ENCODE measurements at regions not wholly inside any gene's neighbourhood (a gene's known extent, or its start where the extent isn't known, plus 50 kb on each side); places are given as distances from the start of the nearest gene placed in this dataset.

DNA sequence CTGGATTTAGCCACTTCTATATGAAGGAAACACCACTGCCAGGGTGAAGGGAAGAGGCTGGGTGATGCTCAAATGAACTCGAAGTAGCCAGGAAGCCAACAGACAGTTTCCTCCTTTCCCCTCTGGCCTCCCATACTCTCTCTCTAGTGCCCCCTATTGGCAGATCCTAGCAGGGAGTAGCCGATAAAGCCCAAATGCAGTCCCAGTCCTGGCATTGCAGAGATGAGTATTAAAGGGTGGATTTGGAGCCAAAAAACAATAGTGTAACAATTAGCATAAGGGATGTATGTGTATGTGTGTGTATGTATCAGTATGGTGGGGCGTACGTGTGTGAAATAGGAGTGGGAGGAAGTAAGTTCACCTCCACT, 213.8 kb upstream of the LDB2 start:
- peak in 2 of 3 donors; percentile 15 to 26 for DNase-seq

DNA sequence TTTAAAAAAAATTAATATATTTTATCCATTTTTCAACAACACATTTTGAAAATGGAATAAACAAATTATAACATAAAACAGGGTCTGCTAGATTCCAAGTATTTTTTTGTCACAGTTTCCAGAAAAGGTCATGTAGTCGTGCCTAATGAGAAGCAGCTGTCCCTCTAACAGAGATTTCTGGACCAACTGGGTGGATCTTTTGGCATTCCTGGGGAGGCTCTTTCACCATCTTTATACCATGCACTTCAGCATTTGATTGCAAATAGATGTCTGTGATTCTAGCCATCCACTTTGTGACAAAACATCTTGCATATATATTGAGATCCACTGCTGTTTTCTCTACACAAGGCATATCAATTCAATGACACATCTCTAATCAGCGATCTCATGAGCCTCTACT, 210.7 kb upstream of the LDB2 start:
- no peak for DNase-seq

DNA sequence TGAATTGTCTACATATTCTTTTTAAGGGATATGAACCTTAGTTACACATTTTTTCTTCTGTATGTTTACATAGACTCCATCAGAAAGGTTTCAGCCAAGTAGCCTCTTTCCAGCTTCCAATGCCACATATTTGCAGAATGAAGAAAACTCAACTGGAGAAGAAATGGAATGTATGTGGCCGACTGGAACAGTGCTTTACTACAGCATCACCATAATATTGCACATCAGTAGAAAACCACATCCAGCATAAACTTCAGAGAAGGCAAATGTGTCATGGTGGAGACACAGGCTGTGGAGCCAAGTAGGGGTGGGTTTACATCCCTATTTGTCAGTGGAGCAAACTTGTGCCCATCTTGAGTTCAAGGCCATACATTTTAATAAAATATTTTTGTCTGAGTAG, 204.8 kb upstream of the LDB2 start:
- peak in 1 of 3 donors; percentile 76 for DNase-seq

DNA sequence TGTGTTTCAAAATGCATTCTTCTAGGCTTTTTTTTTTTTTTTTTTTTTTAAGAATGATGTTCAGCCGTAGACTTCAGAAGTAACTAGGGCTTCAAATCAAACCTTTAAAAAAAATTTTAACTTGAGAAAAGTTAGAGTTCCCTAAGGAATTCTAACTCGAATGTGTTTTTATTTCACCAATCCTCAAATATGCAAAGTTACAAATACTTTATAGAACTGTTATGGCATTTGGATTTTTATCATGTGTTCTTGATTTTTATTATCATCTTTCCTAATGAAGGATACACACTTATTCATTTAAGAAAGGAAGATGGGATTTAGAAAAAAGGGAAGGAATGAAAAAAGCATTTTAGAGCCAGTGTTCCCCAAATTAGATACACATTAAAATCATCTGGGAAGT, 200.6 kb upstream of the LDB2 start:
- no peak for DNase-seq

DNA sequence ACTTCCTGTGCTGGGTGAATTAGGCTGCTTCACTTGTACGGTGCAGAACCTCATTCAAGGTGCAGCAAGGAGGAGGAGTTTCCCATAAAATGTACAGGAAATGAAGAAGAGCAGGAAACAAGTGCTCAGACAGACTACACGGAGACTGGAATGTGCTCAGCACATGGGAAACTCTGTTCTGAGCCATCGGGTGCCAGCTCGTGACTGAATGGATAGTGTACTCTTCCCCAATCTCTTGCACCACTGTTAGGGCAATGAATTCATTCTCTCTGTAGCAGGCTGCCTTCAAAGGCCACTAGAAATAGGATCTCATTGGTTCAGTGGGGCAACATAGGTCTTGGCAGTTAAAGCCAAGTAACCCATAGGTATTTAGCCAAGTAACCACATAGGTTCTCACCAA, 200.0 kb upstream of the LDB2 start:
- no peak for DNase-seq

DNA sequence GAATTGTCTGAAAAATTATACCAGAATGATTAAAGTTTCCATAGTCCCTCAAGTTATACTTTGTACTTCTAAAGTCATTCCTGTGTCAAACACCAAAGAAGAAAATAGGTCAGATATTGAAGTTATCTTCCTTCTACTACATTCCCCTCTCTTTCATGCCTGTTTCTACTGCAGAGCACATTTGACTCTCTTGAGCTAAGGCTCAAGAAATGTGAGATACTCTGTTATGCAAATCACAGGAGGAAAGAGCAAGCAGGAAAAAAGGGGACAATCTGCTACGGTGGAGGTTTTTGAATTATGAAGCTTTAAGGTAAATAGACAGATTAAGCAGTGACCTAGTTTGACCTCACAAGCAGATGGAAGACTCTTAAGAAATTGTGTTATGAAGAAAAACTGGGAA, 198.9 kb upstream of the LDB2 start:
- DNase-seq = no peak

DNA sequence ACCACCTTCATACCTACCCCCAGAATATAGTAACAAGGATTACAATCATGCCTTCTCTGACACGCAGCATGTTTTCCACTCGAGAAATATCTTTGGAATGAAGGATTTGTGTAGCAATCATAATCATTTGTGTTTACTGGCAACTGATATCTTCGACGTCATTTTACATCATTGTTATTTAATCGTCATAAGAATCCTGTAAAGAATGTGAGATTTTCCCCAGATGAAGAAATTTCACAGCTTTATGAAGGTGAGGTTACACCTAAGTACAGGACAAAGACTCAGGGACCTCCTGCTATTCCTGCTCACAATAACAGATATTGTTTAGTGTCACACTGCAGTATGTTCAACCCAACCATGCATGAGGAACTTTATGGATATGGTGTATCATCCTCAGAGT, 198.2 kb upstream of the LDB2 start:
- DNase-seq = no peak

DNA sequence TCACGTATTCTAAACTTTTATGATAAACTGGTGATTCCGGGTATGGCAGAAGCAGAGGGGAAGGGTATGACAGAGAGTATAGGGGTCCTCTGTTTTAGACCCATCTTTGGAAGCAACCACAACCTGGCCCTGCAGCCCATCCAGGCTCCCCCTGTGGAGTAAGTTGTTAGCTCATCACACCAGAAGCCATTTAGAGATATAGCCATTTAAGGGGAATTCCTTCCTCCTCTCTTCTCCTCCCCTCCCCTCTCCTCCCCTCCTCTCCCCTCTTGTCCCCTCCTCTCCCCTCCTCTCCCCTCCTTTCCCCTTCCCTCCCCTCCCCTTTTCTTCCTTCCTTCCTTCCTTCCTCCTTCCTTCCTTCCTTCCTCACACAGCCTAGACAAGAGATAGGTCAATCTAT, 197.3 kb upstream of the LDB2 start:
- no peak for DNase-seq

DNA sequence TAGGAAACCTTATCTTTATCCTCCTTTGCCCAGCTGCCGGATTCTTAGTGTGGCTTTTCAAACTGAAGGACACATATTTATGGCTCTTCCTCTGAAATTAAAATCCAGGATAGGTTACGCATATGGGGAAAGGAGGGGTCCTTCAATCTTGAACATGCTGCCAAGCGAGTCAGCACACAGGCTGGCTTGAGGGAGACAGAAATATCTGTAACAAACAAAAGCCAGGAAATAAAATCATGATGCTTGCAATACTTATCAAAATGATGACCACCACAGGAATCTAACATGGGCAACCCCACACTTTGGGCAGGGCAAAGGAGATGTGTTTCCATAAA, 196.4 kb upstream of the LDB2 start:
- DNase-seq = no peak

DNA sequence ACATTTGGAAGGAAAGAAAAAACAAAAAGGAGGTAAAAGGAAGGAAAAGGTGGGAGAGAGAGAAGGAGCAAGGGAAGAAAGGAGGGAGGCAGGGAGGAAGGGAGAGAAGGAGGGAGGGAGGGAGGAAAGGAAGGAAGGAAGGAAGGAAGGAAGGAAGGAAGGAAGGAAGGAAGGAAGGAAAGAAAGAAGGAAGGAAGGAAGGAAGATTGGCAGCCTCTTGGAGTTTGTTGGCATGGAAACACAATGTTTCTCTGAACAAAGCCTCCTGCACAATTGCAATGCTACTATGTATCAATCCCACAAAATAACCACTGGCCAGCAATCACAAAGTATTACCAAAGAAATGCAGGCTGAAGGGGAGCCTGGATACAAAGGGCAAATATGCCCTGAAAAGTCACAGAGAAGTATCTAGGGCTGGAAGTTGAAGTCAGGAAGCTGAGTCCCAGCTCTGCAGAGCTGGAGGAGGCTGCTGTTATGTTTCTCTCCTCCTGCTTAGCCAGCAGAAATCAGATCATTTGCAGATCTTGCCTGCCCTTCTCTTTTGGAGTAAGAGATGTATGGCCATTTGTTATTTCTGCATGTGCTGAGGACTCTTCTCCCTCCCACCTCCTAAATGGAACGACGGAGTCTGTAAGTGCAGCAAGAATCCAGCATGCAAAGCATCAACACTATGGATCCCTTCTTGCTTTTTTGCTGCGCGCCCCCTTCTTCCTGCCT, 195.9 kb upstream of the LDB2 start:
- peak in 2 of 3 donors; percentile 19 to 65 for DNase-seq

DNA sequence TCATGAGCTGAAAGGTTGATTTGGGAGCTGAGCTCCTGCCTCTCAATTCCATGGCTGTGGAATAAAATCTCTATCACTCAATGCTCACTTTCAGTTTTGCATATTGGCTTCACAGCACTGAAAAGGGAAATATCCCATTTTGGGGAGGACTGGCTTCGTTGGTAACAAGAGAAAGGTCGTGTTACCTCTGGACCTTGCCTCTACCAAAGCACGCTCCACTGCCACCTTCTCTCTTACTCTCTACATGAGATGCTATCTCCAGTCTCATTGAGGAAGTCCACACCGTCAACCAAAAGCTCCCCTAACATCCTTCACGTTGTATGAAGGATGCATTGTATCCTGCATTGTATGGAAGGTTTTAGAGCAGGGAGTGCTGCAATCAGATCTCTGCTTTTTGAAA, 195.0 kb upstream of the LDB2 start:
- no peak for DNase-seq

DNA sequence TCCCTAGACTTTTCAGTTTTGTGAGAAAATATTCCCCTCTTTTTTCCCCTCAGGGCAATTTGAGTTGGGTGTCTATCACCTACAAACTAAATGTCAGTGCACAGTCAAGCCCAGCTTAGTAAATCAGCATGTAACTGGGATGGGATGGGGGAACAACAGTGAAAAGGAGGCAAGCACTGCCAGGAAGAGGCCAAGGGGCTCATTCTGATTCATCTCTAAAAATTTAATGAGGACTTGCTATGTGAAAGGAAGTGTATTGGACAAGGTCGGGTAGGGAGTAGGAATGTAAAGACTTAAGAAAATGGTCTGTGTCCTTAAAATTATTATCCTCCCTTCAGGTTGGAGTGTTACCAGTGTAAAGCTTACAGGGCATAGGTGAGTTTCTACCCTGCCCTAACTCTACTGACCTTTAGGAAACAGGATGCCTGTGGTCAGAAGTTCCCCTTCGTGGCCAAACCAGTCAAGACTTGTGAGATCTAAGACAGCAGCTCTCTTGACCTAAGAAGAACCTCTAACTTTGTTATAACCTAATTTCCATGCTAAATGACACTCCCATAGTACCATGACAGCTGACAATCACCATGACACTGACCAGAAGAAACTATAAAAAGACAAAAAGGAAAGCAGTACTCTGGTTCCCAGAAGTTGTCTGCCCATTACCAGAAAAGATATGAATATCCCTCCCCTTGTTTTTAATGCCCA, 194.4 kb upstream of the LDB2 start:
- DNase-seq = no peak

DNA sequence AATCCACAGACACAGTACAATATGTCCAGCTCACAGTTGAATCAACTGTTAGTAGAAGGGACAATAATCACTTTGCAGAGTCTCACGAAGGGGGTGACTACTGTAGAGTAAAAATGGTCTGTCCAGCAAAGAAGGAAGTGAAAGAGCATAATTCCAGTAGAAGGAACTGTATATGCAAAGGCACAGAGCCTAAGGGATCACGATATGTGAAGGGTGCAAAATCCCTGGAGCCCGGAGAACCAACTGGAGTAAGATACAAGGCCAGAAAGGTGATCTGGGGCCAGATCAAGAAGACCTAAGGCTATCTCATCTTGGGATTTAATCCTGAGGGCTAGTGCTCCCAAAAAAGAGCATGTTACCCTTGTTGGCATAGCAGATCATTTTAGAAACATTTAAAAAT, 192.7 kb upstream of the LDB2 start:
- no peak for DNase-seq

DNA sequence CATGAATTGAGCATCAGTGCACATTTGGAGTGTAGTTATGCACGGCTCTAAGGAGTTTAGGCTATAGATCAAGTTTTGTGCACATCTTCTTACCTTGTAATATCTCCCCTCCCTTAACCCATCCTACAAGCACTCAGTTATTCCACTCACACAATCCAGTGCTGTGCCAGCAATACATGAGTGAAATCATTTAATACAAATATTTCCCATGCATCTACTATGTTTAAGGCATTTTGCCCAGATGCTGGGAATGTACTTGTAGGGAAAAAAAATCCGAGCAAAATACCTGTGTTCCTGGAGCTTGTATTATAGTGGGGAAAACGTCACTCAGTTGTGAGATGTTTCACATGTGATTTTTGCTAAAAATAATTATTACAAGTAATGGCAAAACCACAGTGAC, 191.6 kb upstream of the LDB2 start:
- peak in 2 of 3 donors; percentile 30 to 52 for DNase-seq

DNA sequence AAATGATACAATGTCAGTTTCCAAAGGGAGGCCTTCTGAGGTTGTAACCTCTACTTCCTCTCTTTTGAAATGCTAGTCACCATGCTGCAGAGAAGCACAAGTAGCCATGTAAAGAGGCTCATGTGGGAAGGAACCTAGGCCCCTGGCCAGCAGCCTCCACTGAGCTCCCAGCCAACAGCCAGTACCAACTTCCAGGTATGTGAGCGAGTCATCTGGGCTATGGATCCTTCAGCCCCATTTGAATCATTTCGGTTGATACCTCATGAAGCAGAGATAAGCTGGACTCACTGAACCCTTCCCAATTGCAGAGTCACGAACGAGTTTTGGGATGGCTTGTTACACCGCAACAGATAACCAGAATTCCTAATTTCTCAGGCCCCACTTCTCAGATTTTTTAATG, 187.0 kb upstream of the LDB2 start:
- no peak for DNase-seq

DNA sequence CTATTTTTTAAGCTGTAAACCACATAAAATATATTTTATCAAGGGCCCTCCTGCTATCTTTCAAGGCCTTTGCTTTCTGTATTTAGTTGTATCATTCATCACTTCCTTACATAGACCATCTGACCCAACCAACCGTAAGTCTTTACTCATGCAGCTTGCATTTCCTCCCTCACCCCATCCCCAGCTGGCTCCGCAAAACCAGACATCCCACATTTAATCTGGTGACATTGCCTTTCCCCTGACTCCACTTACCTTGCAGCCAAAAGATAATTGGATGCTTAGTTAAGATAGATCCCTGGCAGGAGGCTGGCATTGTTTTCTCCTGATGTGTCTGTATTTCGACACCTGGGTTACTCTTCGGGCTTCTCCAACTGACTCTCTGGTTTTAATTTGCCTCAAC, 183.7 kb upstream of the LDB2 start:
- no peak for DNase-seq

DNA sequence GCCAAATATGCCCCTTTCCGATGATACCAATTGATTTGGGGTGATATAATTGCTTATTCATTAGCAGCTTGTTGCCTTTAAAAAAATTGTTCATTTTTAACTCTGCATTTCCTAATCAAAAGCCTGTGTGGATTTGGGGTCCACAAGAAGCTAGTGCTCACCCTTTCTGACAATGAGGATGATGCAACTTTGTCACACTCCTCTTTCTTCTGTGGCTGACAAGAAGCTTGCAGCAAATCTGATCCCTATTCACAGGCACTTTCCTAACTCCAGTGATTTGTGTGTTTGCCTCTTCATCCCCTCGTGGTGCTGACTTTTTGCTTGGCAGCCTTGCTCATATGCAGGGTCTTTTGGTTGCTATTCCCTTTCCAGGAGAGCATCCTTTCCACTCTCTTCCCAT, 182.7 kb upstream of the LDB2 start:
- no peak for DNase-seq

DNA sequence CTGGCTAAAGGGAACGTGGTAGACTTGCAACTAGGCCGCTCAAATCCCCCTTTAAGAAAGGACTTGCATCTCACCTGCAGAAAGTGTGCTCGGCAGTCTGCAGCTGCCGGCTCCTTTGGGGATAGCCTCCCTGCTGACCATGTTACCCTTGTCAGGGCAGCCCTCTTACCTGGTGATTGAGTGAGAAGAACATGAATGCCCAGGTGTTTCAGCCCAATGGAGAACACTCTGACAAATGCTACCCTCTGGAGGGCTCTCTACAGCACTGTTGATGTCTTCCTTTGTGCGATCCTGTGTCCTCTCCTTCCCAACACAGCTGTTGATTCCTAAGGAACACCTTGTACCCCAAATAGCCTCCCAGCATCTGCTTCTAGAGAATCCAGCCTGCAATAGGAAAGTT, 178.7 kb upstream of the LDB2 start:
- DNase-seq = no peak

DNA sequence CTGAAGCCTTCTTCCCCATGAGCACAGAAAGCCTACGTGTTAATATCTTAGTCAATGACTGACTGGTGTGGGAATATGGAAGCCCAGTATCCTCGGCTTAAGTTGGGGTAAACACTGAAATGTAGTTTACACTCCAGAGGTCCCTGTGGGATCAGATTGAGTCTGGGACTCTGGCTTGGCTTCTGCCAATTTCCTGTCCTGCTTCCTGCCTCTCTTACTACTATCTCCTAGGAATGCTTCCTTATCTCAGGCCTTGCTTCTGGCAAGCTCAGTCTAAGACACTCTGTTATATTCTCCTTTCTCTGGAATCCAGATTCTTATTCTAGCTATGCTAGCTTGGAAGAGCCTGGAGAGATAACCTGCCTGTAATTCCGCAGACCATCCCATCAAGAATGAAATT, 174.0 kb upstream of the LDB2 start:
- DNase-seq = no peak

DNA sequence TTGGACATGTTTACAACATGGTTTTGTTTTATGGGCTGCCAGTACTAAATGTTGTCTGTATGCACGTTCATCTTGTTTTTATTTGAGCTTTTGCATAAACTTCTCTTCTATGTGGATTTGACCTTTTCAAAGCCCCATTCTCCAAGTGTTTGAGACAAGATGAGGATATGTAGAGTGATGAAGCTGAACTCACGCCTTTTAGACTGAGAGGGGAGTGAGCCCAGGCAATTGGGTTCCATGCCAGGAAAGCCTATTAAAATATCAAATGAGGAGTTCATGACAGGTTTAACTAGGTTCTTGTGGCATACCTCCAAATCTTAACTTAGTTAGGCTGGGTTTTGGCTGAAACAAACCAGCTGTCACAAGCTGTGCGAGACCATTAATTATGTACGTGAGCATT, 170.4 kb upstream of the LDB2 start:
- no peak for DNase-seq

DNA sequence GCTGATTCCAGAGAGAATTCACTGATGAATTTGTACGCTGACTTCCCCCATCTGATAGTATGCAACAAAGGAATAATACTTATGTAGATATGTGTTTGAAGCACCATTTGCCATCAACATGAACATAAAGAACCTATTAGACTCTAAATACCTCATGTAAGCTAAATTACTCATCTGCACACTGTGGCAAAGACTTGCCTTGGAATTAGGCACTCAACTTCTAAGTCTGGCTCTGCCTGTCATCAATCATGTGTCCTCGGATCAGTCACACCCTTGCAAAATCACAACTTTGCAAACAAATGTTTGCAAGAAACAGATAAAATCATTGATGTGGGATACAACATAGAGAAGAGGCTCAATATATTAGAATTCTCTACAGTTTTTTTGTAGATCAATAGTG, 169.9 kb upstream of the LDB2 start:
- DNase-seq = no peak

DNA sequence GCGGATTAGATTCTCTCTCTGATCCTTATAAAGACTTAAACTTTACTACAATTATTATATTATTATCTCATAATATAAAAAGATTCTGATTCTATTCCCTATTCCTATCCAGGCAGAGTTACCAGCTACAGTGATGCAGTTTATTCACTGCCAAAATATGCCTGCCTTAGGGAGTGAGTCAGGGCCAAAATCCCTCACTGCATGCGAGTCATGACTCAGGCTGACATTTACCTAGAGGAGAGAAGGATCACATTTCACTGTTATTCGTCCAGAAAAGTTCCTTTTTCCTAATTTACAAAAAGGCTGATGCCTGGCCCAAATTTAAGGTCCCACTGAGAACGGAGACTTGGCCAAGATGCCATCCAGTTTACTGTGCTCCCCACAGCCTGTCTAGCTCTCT, 168.5 kb upstream of the LDB2 start:
- DNase-seq = peak in 1 of 3 donors; percentile 86

DNA sequence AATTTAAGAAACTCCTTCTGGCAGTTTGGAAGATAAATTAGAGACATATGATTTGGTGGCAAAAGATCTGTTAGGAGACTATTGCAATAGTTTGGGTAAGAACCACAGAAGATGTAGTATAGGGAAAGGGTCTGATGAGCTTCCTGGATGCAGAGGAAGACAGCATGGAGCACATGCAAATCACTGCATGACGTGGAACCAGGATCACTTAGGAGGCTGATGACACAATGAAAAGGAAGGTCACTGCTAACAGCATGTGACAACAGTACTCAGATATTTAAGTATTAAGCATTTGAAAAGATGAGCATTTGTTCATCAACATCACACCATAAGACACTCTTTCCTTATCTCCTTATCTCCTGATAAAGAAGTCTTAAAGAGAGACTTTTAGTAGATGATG, 167.8 kb upstream of the LDB2 start:
- no peak for DNase-seq

DNA sequence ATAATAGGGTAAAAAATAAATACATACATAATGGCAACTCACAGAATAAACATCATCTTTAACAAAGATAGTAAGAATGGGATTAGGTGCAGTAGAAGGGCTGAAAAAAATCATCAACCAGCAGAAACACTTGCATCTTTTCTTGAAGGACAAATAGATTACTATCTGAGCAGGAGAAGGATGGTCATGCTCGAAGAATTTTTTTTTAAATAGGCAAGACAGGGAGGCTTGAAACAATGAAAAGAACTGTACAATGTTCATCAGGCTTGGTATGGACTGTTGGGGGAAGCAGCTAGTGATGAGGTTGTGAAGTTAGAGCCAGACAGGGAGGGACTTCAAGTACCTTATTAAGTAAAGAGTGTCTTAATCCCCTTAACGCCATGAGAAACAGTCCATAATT, 167.4 kb upstream of the LDB2 start:
- DNase-seq = no peak

All from muscle of back (tissue), 3 donors.